HPDE6-E6E7 (cell line): ENCODE measurements at regions not wholly inside any gene's neighbourhood (a gene's known extent, or its start where the extent isn't known, plus 50 kb on each side); places are given as distances from the start of the nearest gene placed in this dataset.
A peak's percentile ranks its signal among the peaks of the same experiment; 100 is the strongest.
"Not testable (repeated sequence)": the region's sequence is repeated elsewhere in the genome, so short reads cannot be mapped to it uniquely, and the experiment has no call there.

Experiments
- DNase-seq: peaks from one replicate; pipeline ENCODE4 v3.0.0; 2011; ENCODE audit warnings: missing footprints; ENCODE audit errors: extremely low spot score

DNA sequence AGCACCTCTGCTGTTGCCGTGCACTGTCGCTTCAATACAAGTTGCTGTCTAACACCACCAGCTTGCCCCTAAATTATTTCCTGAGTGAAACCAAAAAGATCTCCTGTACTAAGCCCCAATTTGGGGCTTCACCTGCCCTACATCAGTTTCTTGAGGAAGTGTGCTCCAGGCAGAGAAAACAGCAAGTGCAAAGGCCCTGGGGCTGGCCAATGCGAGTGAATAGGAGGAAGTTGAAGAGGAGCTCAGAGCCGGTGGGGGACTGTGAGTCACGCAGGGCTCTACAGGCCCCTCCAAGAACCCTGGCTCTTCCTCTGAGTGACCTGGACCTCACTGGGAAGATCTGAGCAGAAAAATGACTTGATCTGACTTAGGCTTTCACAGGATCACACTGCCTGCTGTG, 117.2 kb downstream of the IPO8 start:
- DNase-seq, result no peak

DNA sequence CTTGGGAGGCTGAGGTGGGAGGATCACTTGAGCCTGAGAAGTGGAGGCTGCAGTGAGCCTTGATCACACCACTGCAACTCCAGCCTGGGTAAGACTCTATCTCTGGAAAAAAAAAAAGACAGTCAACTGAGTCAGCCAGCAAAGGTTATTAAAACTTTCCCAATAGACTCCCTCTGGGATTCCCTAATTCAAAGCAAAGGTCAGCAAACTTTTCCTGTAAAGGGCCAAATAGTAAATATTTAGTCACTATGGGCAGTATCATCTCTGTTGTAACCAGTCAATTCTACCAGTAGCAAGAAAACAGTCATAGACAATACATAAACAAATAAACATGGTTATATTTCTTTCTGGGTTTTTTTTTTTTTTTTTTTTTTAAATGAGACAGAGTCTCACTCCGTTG, 122.5 kb downstream of the IPO8 start:
- no peak for DNase-seq

DNA sequence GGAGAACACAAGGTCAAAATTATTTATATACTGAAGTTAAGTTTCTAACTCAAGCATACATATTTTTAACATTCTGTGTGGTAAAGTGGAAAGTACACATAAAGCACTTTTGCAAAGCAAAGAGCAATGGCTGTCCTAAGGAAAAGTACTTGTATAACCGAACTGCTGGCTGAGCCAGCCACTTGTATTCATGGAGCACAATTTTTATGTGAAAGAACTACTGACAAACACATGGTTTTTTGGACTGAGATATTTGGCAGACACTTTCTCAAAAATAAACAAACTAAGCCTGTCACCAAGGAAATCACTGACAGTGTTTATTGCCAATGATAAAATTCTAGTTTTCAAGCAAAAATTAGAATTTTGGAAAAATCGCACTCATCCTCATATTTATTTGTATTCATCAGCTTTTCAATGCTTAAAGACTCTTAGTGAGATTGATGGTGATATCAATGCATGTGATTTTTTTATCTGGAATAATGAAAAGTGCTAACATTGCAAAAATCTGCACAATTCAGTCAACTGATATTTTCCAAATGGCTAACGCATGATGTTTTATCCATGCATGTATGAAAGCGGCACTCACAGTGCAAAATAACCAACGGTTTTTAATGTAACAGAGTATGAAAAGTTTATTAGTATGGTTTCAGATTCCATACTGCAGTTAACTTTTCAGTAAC, 125.3 kb downstream of the IPO8 start:
- DNase-seq, result no peak

DNA sequence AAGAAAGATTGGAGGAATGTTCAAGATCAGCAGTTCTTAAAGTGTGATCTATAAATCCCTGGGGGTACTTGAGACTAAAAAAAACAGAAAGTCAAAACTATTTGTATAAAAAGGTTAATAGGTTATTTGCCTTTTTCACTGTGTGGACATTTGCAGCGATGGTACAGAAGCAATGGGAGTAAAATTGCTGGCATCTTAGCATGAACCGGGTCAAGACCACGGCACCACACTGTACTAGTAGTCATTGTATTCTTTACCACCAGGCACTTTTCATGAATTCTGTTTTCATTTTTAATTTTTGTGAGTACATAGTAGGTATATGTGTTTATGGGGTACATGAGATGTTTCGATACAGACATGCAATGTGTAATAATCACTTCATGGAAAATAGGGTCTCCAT, 126.2 kb downstream of the IPO8 start:
- DNase-seq, result no peak

DNA sequence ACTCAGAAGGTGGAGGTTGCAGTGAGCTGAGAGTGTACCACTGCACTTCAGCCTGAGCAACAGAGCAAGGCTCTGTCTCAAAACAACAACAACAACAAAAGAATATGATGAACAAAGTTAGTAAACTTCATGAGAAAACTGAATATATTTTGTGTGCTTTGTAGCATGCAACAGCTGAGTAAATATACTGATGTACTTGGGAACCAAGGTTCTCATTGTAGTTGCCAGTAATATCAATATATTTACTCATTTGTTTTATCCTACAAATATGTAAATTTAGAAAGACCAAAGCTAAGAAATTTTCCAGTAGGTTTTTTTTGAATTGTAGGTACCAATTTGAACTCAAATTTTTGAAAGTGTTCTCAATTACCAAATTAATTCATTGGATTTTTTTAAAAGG, 127.2 kb downstream of the IPO8 start:
- DNase-seq, result no peak

DNA sequence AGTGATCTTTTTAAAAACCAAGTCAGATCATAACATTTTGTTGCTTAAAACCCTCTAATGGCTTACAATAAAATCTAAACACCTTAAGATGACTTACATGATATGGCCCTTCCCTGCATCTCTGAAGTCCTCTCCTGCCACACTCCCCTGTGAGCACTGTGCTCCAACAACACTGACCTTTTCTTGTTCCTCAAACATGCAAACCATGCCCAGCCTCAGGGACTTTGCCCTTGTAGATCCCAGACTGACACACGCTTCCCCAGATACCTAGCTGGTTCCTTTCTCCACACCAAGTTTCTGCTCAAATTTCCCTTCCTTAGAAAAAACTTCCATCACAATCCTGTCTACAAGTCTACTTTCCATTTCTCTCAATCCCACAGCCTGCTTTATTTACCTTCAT, 128.6 kb downstream of the IPO8 start:
- no peak for DNase-seq

DNA sequence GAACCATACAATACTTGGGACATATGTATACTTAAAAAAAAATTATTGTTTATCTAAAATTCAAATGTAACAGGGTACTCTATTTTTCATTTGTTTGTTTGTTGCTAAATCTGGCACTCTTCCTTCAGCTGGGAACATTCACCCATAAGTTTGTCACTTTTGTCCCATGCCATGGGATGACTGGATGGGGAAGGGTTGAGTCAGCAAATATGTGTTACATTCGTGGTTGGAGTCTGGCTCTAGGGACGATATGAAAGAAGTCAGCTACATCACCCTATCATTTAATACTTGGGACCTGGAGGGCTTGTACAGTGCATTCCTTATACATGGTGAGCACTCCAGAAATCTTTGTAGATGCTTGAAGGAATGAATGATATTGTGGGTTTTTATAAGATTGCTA, 131.3 kb downstream of the IPO8 start:
- DNase-seq, result no peak

DNA sequence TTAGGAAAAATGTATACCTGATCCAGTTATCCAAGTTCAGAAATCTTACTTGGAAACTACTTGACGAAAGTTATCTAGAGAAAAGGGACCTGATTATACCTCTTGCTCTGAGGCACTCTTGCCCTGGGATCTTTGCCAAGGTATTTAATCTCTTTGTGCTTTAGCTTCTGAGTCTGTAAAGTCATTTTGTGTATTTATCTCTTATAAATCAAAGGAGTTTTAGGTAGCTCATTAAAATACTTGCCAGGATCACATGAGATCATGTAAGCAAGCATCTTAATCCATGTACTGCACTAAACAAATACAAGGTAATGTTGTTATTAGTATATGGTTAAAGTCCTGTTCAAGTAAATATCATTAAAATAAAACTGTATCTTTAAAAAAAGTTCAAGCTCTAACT, 147.5 kb downstream of the IPO8 start:
- no peak for DNase-seq

DNA sequence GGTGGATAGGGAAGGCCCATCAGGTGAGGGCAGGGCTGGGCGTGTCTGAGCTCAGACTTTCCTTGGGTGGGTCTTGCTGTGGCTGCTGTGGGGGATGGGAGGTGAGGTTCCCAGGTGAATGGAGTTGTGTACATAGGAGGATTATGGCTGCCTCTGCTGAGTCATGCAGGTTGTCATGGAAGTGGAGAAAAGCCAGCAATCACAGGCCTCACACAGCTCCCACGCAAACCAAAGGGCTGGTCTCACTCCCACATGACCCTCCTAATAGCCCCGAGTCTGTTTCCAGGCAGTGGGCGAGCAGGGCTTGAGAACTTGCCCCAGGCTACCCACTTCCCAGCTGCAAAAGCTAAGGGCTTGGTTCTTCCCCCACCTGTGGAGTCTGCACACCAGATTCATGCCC, 149.5 kb downstream of the IPO8 start:
- no peak for DNase-seq

DNA sequence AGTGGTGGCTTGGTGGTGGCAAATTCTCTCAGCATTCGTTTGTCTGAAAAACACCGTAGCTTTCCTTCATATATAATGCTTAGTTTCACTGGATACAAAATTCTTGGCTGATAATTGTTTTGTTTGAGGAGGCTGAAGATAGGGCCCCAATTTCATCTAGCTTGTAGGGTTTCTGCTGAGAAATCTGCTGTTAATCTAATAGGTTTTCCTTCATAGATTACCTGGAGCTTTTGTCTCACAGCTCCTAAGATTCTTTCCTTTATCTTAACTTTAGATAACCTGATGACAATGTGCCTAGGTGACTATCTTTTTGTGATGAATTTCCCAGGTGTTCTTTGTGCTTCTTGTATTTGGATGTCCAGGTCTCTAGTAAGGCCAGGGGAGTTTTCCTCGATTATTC, 151.0 kb downstream of the IPO8 start:
- DNase-seq, result not testable (repeated sequence)

DNA sequence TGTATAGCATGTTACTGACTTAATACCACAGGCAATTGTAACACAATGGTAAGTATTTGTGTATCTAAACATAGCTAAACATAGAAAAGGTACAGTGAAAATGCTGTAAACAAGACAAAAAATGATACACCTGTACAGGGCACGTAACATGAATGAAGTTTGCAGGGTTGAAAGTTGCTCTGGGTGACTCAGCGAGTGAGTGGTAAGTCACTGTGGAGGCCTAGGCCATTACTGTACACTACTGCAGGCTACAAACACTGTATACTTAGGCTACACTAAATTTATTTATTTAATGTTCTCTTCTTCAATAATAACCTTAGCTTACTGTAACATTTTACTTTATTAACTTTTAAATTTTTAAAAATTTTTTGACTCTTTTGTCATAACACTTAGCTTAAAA, 158.4 kb downstream of the IPO8 start:
- no peak for DNase-seq

DNA sequence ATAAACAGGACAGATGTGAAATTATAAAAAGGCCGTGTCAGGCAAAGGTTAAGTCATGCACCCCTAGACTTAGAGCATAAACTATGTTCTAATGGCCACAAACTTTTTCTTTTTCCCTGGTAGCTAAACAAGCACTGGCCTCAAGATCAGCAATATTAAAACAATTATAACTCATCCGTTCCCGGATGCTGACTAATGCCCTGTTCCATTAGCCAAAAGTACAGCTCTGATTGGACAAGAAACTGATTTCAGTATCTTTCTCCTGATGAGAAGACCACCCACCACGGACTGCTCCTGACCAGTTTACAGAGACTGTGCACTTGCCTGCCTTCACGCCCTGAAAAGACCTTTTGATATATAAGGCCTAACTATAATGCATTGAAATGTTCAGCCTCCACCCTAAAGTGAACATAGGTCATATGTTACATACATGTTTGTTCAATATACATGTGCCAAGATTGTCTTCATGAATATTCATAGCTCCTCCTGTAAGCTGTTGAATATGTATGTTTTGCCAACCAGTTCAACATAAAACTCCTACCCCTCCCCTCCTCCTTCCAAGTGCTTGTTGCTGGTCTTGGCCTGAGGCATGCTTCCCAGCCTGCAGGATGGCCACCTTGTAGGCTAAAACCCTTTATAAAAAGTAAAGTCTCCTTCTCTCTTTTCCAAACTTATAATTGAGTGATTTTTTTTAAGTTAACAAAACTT, 162.0 kb downstream of the IPO8 start:
- DNase-seq, result no peak

DNA sequence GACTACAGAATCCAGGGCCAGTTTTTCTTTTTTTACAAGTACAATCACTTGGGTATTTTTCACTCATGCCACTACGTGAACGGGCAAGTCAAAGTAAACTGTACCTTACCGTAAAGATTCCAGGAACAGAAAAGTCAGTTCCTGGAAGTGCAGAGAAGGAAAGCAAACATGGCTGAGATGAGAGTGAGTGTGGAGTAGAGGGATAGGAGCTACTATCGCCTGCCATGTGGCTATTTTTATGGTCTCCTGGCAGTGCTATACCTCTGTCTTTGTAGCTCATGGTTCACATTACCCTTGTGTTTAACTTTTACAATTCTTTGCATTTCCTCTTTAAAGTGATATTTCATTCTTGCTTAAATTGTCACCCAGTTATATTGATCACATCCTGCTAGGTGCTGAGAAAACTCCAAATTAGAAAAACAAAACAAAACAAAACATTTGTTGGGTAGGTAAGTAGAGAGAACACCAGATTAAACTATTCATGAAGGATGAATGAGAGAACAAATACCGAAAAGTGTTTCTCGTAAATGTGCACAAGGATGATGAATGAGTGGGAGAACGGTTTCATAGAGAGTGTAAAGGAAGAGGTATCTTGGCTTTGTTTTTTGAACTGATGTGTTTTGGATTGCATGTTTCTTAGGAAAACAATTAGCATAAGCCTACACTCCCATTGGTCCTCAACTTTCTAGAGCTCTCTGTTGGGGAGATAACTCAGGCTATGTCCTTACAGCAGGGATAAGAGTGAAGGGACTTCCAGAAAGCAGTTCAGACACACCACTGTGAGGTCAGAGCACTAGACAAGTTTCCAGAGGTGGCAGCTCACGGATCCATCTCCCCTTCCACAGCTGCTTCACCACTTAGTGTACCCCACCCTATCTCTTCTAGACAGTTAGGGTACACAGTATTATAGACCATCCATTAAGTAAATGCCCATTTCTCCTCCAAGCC, 163.7 kb downstream of the IPO8 start:
- DNase-seq, result no peak

DNA sequence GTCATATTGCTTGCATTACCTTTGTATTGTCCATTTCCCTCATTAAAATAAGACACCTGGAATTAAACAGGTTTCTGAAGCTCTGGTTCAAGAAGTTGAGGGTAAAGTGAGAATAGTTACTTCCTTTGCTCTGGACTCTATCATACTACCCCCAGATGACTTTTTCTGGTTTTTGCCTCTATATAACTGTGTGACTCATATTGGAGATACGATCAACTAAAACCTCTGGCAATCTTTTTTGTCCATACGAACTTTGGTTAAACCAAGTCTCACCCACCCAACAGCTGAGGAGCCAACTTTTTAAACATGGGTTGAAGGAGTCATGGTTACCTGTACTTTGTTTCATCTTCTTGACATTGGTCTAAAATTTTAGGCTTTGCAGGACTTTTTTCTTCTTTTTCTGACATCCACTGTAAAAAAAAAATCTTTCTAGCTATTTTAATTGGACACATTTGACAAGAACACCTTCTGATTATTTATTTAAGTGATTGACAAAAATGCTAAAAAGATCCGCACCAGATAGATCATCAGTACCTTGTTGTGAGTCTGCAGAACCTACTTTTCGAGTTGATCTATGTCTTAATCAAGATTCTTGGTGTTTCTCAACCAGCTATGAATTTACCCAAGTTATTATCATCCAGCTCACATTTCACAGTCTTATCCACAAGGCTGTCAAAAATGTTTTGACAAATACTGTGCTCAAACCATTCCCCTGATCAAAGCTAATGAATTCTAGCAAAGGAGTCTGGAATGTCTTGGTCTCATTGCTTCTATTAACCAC, 166.0 kb downstream of the IPO8 start:
- no peak for DNase-seq

DNA sequence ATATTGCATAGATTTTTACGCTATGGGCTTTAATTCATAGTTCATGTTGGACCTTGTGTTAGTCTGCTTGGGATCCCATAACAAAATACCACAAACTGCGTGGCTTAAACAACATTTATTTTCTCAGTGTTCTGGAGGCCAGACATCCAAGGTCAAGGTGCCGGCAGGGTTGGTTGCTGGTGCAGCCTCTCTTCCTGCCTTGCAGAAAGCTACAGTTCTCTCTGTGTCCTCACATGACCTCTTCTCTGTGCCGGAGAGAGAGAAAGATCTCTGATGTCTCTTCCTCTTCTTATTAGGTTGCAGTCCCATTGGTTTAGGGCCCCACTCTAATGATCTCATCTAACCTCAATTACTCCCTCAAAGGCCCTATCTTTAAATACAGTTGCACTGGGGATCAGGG, 170.5 kb downstream of the IPO8 start:
- no peak for DNase-seq

DNA sequence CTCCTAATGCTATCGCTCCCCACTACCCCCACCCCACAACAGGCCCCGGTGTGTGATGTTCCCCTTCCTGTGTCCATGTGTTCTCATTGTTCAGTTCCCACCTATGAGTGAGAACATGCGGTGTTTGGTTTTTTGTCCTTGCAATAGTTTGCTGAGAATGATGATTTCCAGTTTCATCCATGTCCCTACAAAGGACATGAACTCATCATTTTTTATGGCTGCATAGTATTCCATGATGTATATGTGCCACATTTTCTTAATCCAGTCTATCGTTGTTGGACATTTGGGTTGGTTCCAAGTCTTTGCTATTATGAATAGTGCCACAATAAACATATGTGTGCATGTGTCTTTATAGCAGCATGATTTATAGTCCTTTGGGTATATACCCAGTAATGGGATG, 175.4 kb downstream of the IPO8 start:
- not testable (repeated sequence) for DNase-seq

DNA sequence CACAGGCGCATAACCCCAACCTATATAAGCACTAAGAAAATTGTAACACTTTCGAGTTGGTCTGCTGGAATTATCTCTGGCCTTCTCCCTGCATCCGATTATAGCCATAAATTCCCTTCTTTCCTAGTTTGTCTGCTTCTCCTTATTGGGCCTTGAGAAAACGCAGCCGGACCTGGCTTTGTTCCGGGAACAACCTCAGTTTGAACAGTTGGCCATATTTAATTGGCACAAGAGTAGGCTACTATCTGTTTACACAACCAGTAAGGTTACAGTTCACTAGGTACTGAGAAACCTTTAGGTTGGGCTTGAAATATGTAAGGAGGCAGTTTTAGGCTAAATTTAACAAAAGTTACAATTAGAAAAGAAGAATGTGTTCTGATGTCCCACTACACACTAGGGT, 176.1 kb downstream of the IPO8 start:
- DNase-seq, result no peak

DNA sequence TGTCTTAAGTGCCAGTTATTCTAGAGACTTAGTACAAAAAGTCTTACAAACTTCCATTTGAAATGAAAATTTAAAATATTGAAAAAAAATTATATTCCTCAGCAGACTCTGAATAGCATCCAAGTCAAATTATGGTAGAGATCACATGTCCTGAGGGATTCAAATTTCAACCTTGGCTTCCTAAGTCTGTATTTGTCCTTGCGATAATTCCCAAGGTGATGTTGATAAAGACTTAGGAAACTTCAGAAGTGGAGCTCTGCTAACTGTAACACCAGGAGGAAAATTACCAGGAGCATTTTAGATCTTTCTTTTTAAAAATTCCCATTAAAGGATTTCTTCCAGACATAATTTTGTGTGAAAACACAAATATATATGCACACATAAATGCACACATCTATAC, 178.3 kb downstream of the IPO8 start:
- no peak for DNase-seq

DNA sequence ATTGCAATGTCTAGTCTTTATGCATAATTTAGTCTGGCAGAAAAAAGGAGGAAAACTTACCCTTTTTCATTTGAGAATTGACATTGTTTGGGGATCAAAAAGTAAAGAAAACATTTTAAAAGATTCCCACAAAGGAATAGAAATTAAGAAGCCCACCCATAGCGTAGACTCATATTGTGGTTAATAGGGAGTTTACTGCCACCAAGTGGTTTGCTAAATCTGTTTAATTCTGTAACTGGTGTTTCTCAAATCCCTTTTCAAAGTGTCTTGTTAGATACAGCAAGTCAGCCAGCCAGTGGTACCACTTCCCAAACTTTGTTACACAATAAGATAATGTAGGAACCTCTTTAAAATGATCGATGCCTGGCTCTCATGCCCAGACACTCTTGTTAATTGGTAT, 180.3 kb downstream of the IPO8 start:
- no peak for DNase-seq

DNA sequence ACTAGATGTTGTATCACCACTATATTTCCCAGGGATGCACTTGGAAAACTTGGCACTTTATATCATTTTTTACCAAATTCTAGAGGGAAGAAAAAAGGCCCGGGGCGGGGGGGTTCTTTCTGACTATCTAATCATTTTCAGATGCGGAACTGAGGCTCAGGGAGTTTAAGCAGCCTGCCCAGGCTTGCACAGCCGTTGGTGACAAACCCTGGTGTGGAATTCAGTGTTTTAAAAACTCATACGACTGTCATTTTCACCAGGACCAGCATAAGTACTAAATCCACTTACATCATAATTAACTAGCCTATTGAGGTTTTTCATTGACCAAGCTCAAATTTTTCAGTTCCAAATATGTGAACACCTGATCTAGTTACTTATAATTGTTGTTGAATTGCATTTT, 181.0 kb downstream of the IPO8 start:
- DNase-seq, result peak; percentile 11

DNA sequence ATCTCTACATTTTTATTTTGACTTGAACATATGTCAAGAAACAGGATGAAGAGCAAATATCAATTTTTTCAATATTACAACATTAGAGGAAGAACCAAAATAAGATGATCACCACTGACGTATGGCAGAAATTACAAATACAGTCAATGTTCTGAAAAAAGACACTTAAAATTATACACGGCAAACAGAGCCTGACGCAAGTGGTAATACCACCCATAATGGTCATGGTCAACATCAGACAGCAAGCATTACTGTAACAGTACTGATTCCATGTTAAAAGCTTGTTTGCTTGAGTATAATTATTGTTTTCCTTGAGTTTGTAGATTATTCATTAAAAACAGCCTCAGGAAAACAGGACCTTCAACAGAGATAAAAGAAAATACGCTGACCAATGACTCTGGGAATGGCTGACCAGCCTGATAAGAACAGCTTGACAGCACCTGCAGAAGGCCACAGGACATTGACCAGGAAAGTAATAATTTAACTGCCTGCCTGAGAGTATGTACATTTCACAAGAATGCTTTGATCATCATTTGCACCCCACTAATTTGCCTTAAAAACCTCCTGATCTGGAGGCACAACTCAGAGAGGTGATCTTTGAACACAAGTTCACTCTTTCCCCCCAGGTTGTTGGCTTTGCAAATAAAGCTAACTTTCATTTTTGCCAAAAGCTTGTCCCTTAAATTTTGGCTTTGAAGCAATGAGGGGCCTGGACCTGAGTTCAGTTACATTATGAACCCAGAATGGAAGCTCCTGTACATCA, 187.3 kb downstream of the IPO8 start:
- DNase-seq, result no peak
